Stimulated activated CD8-positive, alpha-beta memory T cell treated with anti-CD3 and anti-CD28 coated beads, Interleukin-15, amount 100 ng/mL, for 1 hour (primary cell): ENCODE measurements at regions not wholly inside any gene's neighbourhood (a gene's known extent, or its start where the extent isn't known, plus 50 kb on each side); places are given as distances from the start of the nearest gene placed in this dataset.

Experiments
- DNase-seq: peaks from one replicate; pipeline ENCODE4 v3.0.0-alpha.2; 2020; ENCODE audit warnings: low read depth

GRCh38 chr3:107969994-107970819, 120.6 kb downstream of the CD47 start:
- DNase-seq = no peak

GRCh38 chr3:107969525-107969924, 121.3 kb downstream of the CD47 start:
- no peak for DNase-seq

- no peak for DNase-seq
These were observed 124.6 kb downstream of the CD47 start for GRCh38 chr3:107966276-107966675.

GRCh38 chr3:107965136-107965655, 125.6 kb downstream of the CD47 start:
- DNase-seq = no peak

- DNase-seq = no peak
These were observed 127.2 kb downstream of the CD47 start for GRCh38 chr3:107963581-107963980.

- no peak for DNase-seq
These were observed 127.9 kb downstream of the CD47 start for GRCh38 chr3:107962946-107963345.

- no peak for DNase-seq
These were observed 128.8 kb downstream of the CD47 start for GRCh38 chr3:107962037-107962436.

- DNase-seq = no peak
These were observed 131.2 kb downstream of the CD47 start for GRCh38 chr3:107959550-107960154.

GRCh38 chr3:107958146-107958545, 132.7 kb downstream of the CD47 start:
- no peak for DNase-seq

GRCh38 chr3:107956991-107957900, 133.6 kb downstream of the CD47 start:
- DNase-seq = no peak

GRCh38 chr3:107954845-107955244, 136.0 kb downstream of the CD47 start:
- DNase-seq = no peak

GRCh38 chr3:107953722-107954121, 137.1 kb downstream of the CD47 start:
- no peak for DNase-seq

- no peak for DNase-seq
These were observed 139.7 kb downstream of the CD47 start for GRCh38 chr3:107951126-107951525.

- DNase-seq = no peak
These were observed 140.4 kb downstream of the CD47 start for GRCh38 chr3:107950417-107950816.

- DNase-seq = no peak
These were observed 141.3 kb downstream of the CD47 start for GRCh38 chr3:107949394-107949970.

GRCh38 chr3:107947203-107947602, 143.6 kb downstream of the CD47 start:
- DNase-seq = no peak

- no peak for DNase-seq
These were observed 144.1 kb downstream of the CD47 start for GRCh38 chr3:107946700-107947099.

- DNase-seq = no peak
These were observed 145.3 kb downstream of the CD47 start for GRCh38 chr3:107945417-107946094.

GRCh38 chr3:107943786-107944523, 146.9 kb downstream of the CD47 start:
- DNase-seq = no peak

GRCh38 chr3:107942951-107943749, 147.7 kb downstream of the CD47 start:
- no peak for DNase-seq
